ENCODE measurements at regions not wholly inside any gene's neighbourhood (a gene's known extent, or its start where the extent isn't known, plus 50 kb on each side); places are given as distances from the start of the nearest gene placed in this dataset.

DNA sequence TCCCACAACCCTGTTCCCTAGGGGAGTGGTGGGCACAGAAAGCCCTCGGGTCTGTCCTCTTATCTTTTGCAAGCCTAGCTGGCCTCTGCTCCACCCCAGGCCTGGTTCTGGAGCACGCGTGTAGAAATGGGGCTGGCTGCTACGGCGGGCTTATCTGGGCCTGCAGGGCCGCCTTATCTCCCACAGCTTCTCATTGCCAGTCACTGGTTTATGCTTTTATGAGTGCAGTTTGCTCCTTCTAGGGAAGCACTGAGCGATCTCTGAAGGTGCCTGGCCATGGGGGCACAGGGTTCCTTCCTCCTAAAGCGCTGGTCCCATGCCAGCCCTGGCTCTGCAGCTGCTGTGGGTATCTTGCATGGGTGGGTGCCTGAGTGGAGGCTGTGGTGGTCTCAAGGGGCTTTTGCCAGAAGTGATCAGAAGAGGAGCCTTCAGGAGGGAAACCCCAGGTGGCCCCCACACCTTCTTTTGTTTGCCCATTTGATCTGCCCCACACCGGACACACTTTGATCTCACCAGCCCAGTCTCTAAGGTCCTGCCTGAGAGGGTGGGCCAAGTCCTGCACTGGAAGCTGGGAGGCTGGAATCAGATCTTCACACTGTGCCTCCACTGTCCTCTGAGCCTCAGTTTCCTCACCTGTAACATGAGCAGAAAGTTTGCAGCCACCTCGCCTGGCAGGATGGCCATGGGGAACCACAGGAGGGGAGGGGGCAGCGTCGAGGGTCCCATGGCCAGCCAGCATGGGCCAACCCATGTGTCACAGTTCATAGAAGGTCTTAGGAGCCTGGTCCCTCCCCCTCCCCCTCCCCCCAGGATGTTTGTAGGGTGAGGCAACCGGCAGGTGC lies 86.6 kb upstream of the FGF3 start:
- H3K36me3 ChIP-seq, result no peaks in the 10 kb centered on the region
- no peak overlapping the region for H3K27ac ChIP-seq
- no peak for DNase-seq
- no peak overlapping the region for H3K4me3 ChIP-seq
- H3K4me1 ChIP-seq, result no peaks in the 10 kb centered on the region
- no peaks in the 10 kb centered on the region for H3K9me3 ChIP-seq (replicated peaks)
- H3K27me3 ChIP-seq, result no peaks in the 10 kb centered on the region

DNA sequence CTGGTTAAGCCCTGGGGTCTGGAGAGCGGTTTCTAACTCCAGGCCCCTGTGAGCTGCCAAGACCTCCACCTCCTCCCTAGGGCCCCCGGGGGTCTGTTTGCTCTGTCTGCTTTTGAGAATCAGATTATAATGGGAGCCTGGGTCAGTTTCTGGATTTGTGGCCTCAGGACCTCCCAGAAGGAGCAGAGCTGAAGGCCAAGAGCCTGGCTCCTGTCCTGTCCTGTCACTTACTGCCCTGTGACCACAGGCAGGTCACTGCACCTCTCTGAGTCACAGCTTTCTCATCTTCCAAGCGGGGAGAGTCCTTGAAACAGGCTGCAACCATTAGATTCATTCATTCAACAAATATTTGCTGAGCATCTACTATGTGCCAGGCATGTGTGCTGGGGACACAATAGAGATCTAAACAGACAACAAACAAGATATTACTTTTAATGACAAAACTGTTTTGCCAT lies 87.3 kb upstream of the FGF3 start:
- no peaks in the 10 kb centered on the region for H3K9me3 ChIP-seq (replicated peaks)
- no peak overlapping the region for H3K27ac ChIP-seq
- H3K4me3 ChIP-seq, result no peak overlapping the region
- no peaks in the 10 kb centered on the region for H3K27me3 ChIP-seq
- no peak for DNase-seq
- H3K36me3 ChIP-seq, result no peaks in the 10 kb centered on the region
- H3K4me1 ChIP-seq, result no peaks in the 10 kb centered on the region

DNA sequence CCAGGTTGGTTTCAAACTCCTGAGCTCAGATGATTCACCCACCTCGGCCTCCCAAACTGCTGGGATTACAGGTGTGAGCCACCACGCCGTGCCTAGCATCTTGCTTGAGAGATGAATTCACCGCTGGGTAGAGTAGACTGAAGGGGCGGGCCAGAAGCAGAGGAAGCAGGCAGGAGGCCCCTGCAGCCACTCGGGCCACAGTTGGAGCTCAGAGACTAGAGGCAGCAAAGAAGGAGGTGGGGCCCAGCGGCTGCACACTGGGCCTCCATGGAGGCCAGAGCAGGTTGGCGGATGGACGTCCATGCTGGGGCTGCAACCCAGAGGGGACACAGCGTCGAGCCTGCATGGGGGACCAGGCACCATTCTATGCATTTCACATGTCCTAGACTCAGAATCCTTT lies 88.4 kb upstream of the FGF3 start:
- Histone ChIP-seq H3K4me3 (no peak overlapping the region), H3K4me1 (no peaks in the 10 kb centered on the region), H3K9me3 (replicated peaks) (no peaks in the 10 kb centered on the region), H3K27me3 (no peaks in the 10 kb centered on the region), H3K27ac (no peak overlapping the region), H3K36me3 (no peaks in the 10 kb centered on the region)
- DNase-seq, result no peak

DNA sequence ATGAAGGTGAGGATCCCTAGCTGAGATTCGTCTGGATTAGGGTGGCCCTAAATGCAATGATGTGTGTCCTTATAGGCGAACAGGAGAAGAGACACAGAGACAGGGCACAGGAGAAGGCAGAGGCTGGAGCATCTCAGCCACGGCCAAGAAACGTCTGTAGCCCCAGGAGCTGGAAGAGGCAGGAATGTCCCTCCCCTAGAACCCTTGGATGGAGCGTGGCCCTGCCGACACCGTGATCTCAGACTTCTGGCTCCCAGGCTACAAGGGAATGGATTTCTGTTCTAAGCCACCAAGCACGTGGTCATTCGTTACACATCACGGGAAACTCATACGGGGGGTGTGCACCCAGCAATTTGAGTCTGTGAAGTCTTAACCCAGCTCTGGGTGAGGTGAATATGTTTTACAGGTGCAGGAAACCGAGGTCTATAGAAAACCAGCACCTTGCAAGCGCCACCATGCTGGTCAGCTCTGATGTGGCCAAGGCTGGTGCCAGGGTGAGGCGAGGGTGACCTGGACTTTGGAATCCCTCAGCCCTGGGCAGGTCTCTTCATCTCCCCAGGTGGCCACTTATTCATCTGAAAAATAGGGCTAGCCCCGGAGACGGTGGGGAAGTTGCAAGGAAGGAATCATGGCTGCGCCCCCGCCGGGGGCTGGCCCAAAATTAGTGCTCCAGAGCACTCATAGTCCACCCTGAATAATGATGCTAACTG lies 89.5 kb upstream of the FGF3 start:
- Histone ChIP-seq H3K27ac (no peak overlapping the region), H3K36me3 (no peaks in the 10 kb centered on the region), H3K27me3 (no peaks in the 10 kb centered on the region), H3K4me1 (no peaks in the 10 kb centered on the region), H3K9me3 (replicated peaks) (no peaks in the 10 kb centered on the region), H3K4me3 (no peak overlapping the region)
- no peak for DNase-seq

DNA sequence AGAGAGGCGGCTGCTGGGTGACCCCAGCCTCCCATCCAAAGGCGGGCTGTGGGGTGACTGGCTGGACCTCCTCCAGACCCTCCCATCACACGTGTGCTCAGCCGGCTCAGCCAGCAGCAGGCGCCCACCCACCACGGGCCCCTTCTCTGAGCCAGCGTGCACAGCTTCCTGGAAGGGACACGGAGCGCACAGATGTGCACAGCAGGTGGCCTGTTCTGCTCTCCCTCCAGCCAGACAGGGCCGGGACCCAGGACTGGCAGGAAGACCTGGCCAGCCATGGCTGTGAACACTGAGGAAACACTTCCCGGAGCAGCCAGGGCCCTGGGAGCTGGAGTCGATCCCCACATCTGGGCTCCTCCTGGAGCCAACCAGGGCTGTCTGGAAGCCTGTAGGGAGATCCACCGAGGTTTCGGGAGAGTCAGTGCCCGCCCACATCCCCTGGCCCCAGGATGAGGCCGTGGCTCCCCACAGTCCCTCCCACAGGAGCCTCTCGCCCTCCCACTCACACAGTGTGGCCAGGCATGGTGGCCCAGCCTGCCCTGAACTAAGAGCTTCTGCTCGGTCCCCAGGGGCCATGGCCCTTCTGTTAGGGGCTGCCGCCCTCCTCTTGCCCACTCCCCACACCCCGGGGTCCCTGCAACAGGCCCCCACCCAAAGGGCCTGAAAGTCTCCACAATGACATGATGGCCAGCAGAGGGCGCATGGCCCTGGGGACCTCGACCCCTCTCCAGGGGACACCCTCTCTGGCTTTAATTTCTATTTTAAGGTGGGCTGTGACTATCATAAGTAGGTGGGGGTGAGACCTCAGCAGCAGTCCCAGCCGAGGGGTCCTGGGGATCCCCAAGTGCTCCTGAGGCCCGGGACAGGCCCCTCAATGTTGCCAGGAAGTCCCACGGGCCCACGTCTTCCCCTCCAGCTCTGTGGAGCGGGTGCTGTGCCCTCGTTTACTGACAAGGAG lies 90.6 kb upstream of the FGF3 start:
- Histone ChIP-seq H3K4me1 (no peaks in the 10 kb centered on the region), H3K27me3 (no peaks in the 10 kb centered on the region), H3K27ac (no peak overlapping the region), H3K4me3 (no peak overlapping the region), H3K9me3 (replicated peaks) (no peaks in the 10 kb centered on the region), H3K36me3 (no peaks in the 10 kb centered on the region)
- DNase-seq, result peak in 1 of 2 experiments; percentile 30

DNA sequence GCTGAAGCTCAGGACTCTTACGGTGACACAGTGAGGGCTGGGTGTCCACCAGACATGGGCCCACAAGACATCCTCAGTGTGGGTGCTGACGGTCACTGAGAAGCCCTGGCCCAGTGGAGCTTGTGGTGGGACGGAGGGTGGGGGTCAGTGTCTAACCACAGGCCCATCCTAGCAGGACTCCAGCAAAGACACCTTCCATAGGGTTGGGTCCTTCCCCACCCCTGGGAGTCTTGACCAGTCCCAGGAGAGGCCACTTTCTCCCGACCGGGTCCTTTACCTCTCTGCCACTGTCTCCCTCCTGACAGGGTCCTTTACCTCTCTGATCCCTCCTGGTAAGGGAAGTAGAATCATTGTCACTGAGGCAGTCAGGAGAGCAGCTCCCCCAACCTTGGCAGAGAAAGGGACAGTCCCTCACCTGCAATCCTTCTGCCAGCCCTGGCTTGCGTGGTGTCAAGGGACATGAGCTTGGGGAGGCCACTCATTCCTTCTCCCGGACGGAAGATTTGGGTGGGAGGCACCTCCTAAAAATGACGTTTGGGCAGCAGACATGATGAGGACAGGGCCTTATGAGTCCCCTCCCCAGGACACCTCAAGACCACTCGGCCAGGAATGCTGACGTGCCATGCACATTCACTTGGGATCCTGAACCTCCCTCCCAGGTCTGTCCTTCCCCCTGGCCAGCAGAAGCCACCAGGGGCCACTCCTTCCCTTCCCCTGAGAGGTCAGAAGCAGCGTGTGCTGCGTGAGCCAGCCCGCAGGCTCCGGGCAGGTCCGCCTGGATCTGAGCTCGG lies 91.5 kb upstream of the FGF3 start:
- Histone ChIP-seq H3K27ac (no peak overlapping the region), H3K4me1 (no peaks in the 10 kb centered on the region)
- DNase-seq, result no peak

DNA sequence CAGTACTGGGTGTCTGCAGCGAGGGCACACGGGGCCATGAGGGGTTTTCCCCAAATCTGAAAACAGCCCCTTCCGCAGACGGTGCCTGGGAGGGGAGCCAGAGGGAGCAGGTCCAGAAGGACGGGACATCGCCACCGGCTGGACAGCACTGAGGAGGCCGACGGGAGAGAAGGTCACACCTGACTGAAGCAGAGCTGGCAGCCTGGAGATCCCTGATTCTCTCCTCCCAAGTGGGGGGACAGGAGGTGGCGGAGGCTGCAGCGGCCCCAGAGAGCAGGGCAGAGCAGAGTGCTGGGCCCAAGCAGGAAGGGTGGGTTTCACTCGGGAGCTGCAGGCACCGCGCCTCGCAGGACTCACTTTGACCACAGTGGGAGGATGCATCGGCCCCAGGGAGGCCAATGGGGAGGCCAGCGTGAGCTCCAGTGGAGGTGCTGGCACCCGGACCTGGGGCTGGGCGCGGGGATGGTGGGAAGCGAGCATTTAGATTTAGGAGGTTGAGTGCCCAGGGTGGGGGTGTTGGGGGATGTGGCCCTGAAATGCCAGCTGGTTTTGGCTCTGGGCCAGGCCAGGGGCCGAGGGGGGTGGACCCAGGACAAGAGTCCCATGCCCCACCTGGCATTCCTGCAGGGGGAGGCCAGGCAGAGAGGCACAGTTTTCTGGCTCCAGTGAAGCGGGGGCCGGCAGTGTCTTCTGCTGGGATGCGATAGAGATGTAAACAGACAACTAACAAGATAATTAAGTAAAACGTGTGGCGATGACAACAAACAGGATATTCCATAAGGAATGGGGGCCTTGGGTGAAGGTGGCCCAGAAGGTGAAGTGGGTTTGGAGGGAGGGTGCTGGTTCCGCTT lies 92.3 kb upstream of the FGF3 start:
- H3K4me3 ChIP-seq, result no peak overlapping the region
- no peaks in the 10 kb centered on the region for H3K36me3 ChIP-seq
- no peaks in the 10 kb centered on the region for H3K9me3 ChIP-seq (replicated peaks)
- no peaks in the 10 kb centered on the region for H3K4me1 ChIP-seq
- no peak overlapping the region for H3K27ac ChIP-seq
- DNase-seq, result no peak
- H3K27me3 ChIP-seq, result 0 out of 2 replicates have a peak, but pooled peaks cover 4% of the 10 kb centered on the region

More for the DNA sequence above, 91.5 kb upstream of the FGF3 start:
- H3K4me3 ChIP-seq, result no peak overlapping the region
- no peaks in the 10 kb centered on the region for H3K9me3 ChIP-seq (replicated peaks)
- H3K36me3 ChIP-seq, result no peaks in the 10 kb centered on the region
- 0 out of 2 replicates have a peak, but pooled peaks cover 2% of the 10 kb centered on the region for H3K27me3 ChIP-seq

DNA sequence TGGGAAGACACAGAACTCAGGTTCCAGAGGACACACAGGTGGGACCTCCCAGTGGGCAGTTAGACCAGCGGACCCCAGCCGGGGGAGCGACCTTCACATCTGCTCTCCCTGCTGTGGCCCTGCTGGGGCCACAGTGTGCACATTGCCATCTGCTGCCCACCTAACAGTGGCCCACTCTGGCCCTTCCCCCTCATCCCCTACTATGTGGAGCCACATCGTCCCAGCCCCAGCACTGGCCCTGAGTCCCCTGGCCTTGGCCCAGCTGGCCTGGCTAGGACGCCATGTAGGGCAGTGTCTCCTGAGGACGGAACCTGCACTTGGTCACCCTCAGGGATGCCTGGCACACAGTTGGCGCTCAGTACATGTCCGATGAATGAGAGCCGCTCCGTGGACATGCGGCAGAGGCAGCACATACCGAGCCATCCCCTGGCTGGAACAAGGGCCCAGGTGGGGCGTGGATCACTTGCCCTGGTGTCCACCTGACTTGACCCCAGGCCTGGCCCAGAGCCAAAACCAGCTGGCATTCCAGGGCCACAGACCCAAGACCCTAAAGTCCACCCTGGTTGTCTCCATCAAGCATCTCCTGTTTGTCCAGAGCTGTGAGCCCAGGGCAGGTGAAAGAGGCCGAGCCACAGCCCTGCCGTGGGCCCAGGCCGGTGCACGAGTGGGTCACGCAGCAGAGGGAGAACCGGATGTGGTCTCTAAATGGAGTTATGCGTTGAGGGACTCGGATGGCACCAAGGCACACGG lies 93.1 kb upstream of the FGF3 start:
- H3K36me3 ChIP-seq, result no peaks in the 10 kb centered on the region
- no peaks in the 10 kb centered on the region for H3K4me1 ChIP-seq
- no peak overlapping the region for H3K27ac ChIP-seq
- H3K27me3 ChIP-seq, result 0 out of 2 replicates have a peak, but pooled peaks cover 4% of the 10 kb centered on the region
- no peak for DNase-seq
- no peak overlapping the region for H3K4me3 ChIP-seq
- H3K9me3 ChIP-seq (replicated peaks), result no peaks in the 10 kb centered on the region

DNA sequence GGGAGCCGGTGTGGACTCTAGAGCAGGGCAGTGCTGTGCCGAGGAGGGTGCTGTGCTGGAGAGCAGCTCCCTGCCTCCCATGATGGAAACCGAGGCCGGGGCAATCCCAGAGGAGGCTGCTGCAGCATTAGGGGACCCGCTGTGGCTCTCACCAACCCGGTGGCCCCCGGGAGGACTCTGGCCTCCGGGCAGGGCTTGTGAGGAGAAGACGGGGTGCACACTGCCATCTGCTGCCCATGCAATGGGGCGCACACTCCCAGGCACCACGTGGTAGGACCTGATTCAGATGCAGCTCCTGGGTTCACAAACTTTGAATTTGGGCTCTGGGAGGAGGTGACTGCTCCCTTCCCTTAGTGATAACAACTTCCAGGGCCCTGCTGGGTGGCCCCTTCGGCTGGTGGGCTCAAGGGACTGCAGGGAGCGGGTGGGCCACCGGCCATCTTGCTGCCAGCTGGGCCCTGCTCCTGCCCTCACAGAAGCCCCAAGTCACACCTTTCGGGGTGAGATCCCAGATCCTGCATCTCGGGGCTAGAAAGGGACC lies 93.8 kb upstream of the FGF3 start:
- DNase-seq, result no peak
- H3K4me1 ChIP-seq, result no peaks in the 10 kb centered on the region

DNA sequence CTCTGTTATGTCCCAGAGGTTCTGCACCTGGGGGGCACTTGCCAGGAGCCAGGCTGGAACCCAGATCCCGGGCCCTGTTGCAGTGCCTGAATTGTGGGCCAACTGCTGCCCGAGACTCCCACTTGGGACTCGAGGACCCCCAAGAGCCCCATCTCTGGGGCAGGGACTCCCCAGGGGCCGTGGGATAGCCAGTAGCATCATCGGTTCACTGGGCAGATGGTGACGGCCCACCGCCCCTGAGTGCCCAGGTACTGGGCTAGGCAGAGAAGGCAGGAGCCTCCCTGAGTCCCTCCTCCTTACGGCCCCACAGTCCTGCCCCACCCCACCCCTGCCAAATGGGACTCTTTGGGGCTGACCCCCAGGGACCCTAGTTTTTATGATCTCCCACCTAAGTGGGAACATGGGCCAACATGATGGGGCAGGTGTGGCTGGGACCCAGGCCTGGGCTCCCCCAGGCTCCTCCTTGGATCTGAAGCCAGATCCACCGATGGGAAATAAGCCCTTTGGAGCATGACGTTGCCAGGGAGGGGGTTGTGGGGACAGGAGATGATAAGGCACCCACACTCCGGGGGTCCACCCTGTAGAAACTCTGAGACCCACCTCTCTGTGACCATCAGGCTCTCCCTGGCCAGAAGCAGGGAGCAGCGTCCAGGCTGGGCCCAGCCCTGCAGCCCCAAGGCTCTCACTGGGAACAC lies 94.5 kb upstream of the FGF3 start:
- Histone ChIP-seq H3K4me1 (no peaks in the 10 kb centered on the region), H3K36me3 (no peaks in the 10 kb centered on the region), H3K27me3 (0 out of 2 replicates have a peak, but pooled peaks cover 4% of the 10 kb centered on the region), H3K9me3 (replicated peaks) (no peaks in the 10 kb centered on the region), H3K4me3 (no peak overlapping the region), H3K27ac (no peak overlapping the region)
- DNase-seq, result no peak

More for the DNA sequence above, 93.8 kb upstream of the FGF3 start:
- no peak overlapping the region for H3K4me3 ChIP-seq
- H3K36me3 ChIP-seq, result no peaks in the 10 kb centered on the region
- H3K9me3 ChIP-seq (replicated peaks), result no peaks in the 10 kb centered on the region
- H3K27me3 ChIP-seq, result 0 out of 2 replicates have a peak, but pooled peaks cover 4% of the 10 kb centered on the region
- no peak overlapping the region for H3K27ac ChIP-seq

DNA sequence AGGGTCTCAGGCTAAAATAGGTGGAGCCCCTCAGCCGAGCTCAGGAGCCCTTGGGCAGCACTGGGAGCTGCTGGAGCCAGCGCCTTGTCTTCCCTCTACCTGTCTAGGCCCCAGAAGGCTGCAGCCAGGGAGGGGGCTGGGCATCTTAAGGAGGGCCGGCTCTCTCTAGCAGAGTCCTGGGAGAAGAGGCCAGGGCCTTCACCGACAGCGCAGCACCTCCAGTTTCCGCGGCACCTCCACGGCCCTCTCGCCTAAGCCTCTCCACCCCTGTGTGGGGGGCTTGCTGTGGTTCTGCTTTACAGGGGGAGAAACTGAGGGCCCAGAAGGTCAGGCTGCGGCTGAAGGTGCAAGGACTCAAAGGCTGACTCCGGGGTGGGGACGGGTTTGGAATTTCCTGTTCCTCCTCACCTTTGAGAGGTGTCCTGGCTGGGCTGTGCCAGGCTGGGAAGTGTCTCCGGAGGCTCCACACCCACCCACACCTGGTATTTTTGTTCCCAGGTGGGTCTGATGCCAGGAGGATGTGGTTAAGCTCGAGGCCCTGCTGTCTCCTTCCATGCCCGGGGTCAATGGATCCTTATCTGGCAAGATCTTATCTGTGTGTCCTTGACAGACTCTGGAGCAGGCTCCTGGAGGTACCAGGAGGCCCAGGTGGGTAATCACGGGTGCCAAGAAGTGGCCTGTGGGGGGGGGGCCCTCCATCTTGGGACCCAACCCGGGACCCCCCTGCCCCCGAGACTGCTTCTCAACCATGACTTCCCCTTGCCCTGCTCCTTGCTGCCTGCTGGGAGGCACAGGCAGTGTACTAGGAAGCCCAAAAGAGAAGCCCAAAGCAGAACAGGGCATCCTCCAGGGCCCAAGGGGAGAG lies 95.3 kb upstream of the FGF3 start:
- DNase-seq, result no peak
- Histone ChIP-seq H3K9me3 (replicated peaks) (no peaks in the 10 kb centered on the region), H3K27ac (no peak overlapping the region), H3K36me3 (no peaks in the 10 kb centered on the region), H3K4me3 (no peak overlapping the region), H3K4me1 (no peaks in the 10 kb centered on the region), H3K27me3 (0 out of 2 replicates have a peak, but pooled peaks cover 4% of the 10 kb centered on the region)

Measured in SJCRH30 (cell line).